ENCODE measurements at regions not wholly inside any gene's neighbourhood (a gene's known extent, or its start where the extent isn't known, plus 50 kb on each side); places are given as distances from the start of the nearest gene placed in this dataset.

DNA sequence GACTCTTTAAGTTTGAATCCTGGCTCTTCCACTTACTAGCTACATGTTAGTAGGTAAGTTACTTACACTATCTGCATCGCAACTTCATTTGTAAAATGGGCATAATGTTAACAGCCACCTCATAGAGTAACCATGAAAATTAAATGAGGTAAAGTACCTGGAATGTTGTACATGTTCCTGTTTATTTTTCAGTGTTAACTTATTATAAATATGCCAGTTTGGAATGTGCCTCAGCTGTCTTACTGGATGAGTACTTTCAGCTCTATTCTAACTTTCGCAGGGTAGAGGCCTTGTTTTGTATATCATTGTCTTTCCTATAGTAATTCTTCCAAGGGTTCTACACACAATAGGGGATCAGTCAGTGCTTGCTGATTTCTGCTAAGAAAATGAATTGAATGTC is 167.4 kb downstream of the DUSP10 start:
- no peaks in the 10 kb centered on the region for H3K4me1 ChIP-seq (ENCODE audit: control insufficient read depth, extremely low read depth, insufficient read depth, low read length)
- FAIRE-seq (no peak), DNase-seq (ENCODE audit: low read depth, low spot score) (no peak)
- no peaks in the 10 kb centered on the region for H3K79me2 ChIP-seq (ENCODE audit: control insufficient read depth, insufficient read depth, low read length)
- H3K9me3 ChIP-seq (ENCODE audit: control insufficient read depth, low read depth, low read length), result no peaks in the 10 kb centered on the region
- TF ChIP-seq, protein P1, sequence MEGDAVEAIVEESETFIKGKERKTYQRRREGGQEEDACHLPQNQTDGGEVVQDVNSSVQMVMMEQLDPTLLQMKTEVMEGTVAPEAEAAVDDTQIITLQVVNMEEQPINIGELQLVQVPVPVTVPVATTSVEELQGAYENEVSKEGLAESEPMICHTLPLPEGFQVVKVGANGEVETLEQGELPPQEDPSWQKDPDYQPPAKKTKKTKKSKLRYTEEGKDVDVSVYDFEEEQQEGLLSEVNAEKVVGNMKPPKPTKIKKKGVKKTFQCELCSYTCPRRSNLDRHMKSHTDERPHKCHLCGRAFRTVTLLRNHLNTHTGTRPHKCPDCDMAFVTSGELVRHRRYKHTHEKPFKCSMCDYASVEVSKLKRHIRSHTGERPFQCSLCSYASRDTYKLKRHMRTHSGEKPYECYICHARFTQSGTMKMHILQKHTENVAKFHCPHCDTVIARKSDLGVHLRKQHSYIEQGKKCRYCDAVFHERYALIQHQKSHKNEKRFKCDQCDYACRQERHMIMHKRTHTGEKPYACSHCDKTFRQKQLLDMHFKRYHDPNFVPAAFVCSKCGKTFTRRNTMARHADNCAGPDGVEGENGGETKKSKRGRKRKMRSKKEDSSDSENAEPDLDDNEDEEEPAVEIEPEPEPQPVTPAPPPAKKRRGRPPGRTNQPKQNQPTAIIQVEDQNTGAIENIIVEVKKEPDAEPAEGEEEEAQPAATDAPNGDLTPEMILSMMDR (optimal IDR thresholded peaks at IDR 0.05 in 1 of 3, IDR thresholded peaks at IDR 0.05 in 1 of 3, conservative IDR thresholded peaks at IDR 0.05 in 1 of 3; ENCODE audit: extremely low read depth in 1 of 3, insufficient read depth in 2 of 3, low read length in 3 of 3), result no peak
- no peak for TF ChIP-seq EZH2 (IDR thresholded peaks at IDR 0.05; ENCODE audit: low read length)
- H3K27ac ChIP-seq (ENCODE audit: control insufficient read depth, insufficient read depth, low read length), result no peak overlapping the region
- no peak overlapping the region for H3K4me2 ChIP-seq (ENCODE audit: control insufficient read depth, extremely low read depth, insufficient read depth, low read depth, low read length)
- dilution Hi-C loops (cut with MboI; ENCODE audit: extremely low pct_ligation_motif_present, low sequenced_read_pairs), result no loop called here
- no peak overlapping the region for H3K4me3 ChIP-seq (ENCODE audit: control insufficient read depth in 2 of 3, extremely low read depth in 1 of 3, insufficient read depth in 2 of 3, low read depth in 1 of 3, low read length in 3 of 3)
- no peaks in the 10 kb centered on the region for H3K9me1 ChIP-seq (ENCODE audit: control insufficient read depth, extremely low read depth, insufficient read depth, low read length)
- no peak overlapping the region for H3K9ac ChIP-seq (ENCODE audit: control insufficient read depth, extremely low read depth, insufficient read depth, low read length)
- no peaks in the 10 kb centered on the region for H3K27me3 ChIP-seq (ENCODE audit: control insufficient read depth, extremely low read depth, insufficient read depth, low read length)
- H2AFZ ChIP-seq (ENCODE audit: control insufficient read depth, low read length), result no peak overlapping the region
- H4K20me1 ChIP-seq (ENCODE audit: control insufficient read depth, extremely low read depth, insufficient read depth, low read length), result no peaks in the 10 kb centered on the region
- H3K36me3 ChIP-seq (ENCODE audit: control insufficient read depth in 2 of 2, extremely low read depth in 1 of 2, insufficient read depth in 2 of 2, low read length in 2 of 2), result no peaks in the 10 kb centered on the region

DNA sequence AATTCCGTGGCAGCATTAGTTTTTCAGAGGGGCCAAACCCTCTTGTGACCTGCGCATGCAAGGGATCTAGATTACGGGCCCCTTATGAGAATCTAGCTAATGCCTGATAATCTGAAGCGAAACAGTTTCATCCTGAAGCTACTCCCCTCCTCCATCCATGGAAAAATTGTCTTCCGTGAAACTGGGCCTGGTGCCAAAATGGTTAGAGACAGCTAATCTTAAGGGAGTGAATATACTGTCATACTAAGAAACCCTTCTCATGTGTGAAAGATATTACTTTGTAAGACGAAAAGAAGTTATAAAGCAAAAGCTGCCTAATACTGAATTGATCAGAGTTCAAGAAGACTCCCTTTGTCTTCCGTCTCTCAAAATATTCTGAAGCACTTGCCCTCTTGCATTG is 166.3 kb downstream of the DUSP10 start:
- H2AFZ ChIP-seq (ENCODE audit: control insufficient read depth, low read length), result no peak overlapping the region
- no peaks in the 10 kb centered on the region for H3K9me1 ChIP-seq (ENCODE audit: control insufficient read depth, extremely low read depth, insufficient read depth, low read length)
- DNase-seq (ENCODE audit: low read depth, low spot score) (no peak), FAIRE-seq (no peak)
- TF ChIP-seq, protein P1 (optimal IDR thresholded peaks at IDR 0.05 in 1 of 3, IDR thresholded peaks at IDR 0.05 in 1 of 3, conservative IDR thresholded peaks at IDR 0.05 in 1 of 3; ENCODE audit: extremely low read depth in 1 of 3, insufficient read depth in 2 of 3, low read length in 3 of 3), result no peak
- no peak for TF ChIP-seq EZH2 (IDR thresholded peaks at IDR 0.05; ENCODE audit: low read length)
- no peaks in the 10 kb centered on the region for H3K79me2 ChIP-seq (ENCODE audit: control insufficient read depth, insufficient read depth, low read length)
- H3K4me2 ChIP-seq (ENCODE audit: control insufficient read depth, extremely low read depth, insufficient read depth, low read depth, low read length), result no peak overlapping the region
- H3K9me3 ChIP-seq (ENCODE audit: control insufficient read depth, low read depth, low read length), result no peaks in the 10 kb centered on the region
- no peaks in the 10 kb centered on the region for H4K20me1 ChIP-seq (ENCODE audit: control insufficient read depth, extremely low read depth, insufficient read depth, low read length)
- H3K9ac ChIP-seq (ENCODE audit: control insufficient read depth, extremely low read depth, insufficient read depth, low read length), result no peak overlapping the region
- no peak overlapping the region for H3K4me3 ChIP-seq (ENCODE audit: control insufficient read depth in 2 of 3, extremely low read depth in 1 of 3, insufficient read depth in 2 of 3, low read depth in 1 of 3, low read length in 3 of 3)
- no peaks in the 10 kb centered on the region for H3K36me3 ChIP-seq (ENCODE audit: control insufficient read depth in 2 of 2, extremely low read depth in 1 of 2, insufficient read depth in 2 of 2, low read length in 2 of 2)
- H3K4me1 ChIP-seq (ENCODE audit: control insufficient read depth, extremely low read depth, insufficient read depth, low read length), result no peaks in the 10 kb centered on the region
- H3K27me3 ChIP-seq (ENCODE audit: control insufficient read depth, extremely low read depth, insufficient read depth, low read length), result no peaks in the 10 kb centered on the region
- H3K27ac ChIP-seq (ENCODE audit: control insufficient read depth, insufficient read depth, low read length), result no peak overlapping the region
- dilution Hi-C loops (cut with MboI; ENCODE audit: extremely low pct_ligation_motif_present, low sequenced_read_pairs), result no loop called here
